BJ (cell line): ENCODE measurements at regions not wholly inside any gene's neighbourhood (a gene's known extent, or its start where the extent isn't known, plus 50 kb on each side); places are given as distances from the start of the nearest gene placed in this dataset.

Source experiments
- CTCF ChIA-PET: fragments of 350-600 bp; formaldehyde crosslinking; extraction: SDS; loops from one replicate; lab custom pipeline; 2021; ENCODE audit warnings: antibody characterized with exemption, inconsistent platforms; lab: Yijun Ruan, JAX
- POLR2A ChIA-PET: fragments of 300-600 bp; sonication (Branson Sonifier 250); formaldehyde crosslinking; extraction: SDS; loops from one replicate; lab custom pipeline; 2021; ENCODE audit warnings: antibody characterized with exemption; lab: Charles Lee
- DNase-seq: peaks from one replicate; pipeline ENCODE4 v3.0.0-alpha.2; 2011; ENCODE audit warnings: low read depth
- H3K27me3 ChIP-seq: 2 replicates; pipeline ENCODE4 v1.6.0; 2011; ENCODE audit warnings: low read length; ENCODE audit not compliant: control insufficient read depth, insufficient read depth
- H3K36me3 ChIP-seq: 2 replicates; pipeline ENCODE4 v1.5.1; 2011; ENCODE audit warnings: low read length; ENCODE audit not compliant: control insufficient read depth, insufficient read depth
- H3K4me3 ChIP-seq: 2 replicates; pipeline ENCODE4 v1.5.1; 2011; ENCODE audit warnings: low read depth, mild to moderate bottlenecking, control low read depth, low read length
- TF ChIP-seq, protein P1 (sequence below): IDR thresholded peaks from 2 replicates; pipeline ENCODE4 v1.5.1; 2011; ENCODE audit warnings: low read depth, mild to moderate bottlenecking, control low read depth, inconsistent platforms, low read length, moderate library complexity; ENCODE audit not compliant: insufficient read depth

DNA sequence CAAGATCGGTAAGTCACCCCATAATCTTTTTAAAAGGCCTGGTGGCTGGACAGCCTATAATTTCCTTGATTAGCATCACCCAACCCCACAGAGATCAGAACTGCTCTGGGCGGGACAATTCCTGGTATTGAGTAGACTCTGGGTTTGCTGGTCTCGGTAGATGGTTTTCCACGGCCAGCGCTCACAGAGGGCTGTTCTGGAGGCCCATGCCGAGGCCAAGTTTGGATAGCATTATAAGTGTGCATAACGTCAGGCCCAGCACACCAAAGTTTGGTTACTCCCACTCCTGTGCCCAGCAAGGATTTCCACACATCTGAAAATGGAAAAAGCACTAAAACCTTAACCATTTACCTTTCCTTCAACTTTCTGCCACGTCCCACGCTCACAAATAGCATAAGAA lies 104.7 kb upstream of the RREB1 start:
- ChIA-PET POLR2A (no interaction called here), CTCF (no interaction called here)
- H3K36me3 ChIP-seq, result no peaks in the 10 kb centered on the region
- no peak overlapping the region for H3K4me3 ChIP-seq
- no peaks in the 10 kb centered on the region for H3K27me3 ChIP-seq
- DNase-seq, result no peak
- TF ChIP-seq, protein P1, sequence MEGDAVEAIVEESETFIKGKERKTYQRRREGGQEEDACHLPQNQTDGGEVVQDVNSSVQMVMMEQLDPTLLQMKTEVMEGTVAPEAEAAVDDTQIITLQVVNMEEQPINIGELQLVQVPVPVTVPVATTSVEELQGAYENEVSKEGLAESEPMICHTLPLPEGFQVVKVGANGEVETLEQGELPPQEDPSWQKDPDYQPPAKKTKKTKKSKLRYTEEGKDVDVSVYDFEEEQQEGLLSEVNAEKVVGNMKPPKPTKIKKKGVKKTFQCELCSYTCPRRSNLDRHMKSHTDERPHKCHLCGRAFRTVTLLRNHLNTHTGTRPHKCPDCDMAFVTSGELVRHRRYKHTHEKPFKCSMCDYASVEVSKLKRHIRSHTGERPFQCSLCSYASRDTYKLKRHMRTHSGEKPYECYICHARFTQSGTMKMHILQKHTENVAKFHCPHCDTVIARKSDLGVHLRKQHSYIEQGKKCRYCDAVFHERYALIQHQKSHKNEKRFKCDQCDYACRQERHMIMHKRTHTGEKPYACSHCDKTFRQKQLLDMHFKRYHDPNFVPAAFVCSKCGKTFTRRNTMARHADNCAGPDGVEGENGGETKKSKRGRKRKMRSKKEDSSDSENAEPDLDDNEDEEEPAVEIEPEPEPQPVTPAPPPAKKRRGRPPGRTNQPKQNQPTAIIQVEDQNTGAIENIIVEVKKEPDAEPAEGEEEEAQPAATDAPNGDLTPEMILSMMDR, result no peak

DNA sequence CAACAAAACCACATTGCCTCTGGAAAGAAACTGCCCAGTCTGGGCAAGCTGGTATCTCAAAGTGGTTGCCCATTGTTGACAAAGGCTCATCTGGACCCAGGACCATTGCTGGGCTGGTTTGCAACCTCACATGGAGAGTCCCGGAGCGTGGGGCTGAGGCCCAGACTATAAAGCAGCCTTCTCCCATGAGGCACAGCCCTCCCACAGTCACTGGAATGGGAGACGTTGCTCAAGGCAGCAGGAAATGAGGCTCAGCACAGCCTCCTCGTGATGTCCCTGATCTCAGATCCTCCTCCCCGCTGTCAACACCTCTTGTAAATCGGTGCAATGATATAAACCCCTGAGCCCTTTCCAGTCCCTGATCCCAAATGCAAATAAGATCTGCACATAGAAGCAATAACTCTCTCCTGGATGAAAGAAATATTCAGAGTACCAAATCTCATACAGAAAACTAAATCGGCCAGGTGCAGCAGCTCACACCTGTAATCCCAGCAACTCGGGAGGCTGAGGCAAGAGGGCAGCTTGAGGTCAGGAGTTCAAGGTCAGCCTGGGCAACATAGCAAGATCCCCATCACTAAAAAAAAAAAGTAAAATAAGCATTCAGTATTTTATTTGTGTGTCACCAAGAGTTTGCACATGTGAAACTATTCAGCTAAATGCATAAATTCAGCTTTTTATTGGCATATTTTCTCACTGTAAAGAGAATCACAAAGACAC lies 103.0 kb upstream of the RREB1 start:
- ChIA-PET POLR2A (no interaction called here), CTCF (no interaction called here)
- Histone ChIP-seq H3K36me3 (no peaks in the 10 kb centered on the region), H3K27me3 (no peaks in the 10 kb centered on the region), H3K4me3 (no peak overlapping the region)
- DNase-seq, result no peak
- TF ChIP-seq, protein P1, result no peak

DNA sequence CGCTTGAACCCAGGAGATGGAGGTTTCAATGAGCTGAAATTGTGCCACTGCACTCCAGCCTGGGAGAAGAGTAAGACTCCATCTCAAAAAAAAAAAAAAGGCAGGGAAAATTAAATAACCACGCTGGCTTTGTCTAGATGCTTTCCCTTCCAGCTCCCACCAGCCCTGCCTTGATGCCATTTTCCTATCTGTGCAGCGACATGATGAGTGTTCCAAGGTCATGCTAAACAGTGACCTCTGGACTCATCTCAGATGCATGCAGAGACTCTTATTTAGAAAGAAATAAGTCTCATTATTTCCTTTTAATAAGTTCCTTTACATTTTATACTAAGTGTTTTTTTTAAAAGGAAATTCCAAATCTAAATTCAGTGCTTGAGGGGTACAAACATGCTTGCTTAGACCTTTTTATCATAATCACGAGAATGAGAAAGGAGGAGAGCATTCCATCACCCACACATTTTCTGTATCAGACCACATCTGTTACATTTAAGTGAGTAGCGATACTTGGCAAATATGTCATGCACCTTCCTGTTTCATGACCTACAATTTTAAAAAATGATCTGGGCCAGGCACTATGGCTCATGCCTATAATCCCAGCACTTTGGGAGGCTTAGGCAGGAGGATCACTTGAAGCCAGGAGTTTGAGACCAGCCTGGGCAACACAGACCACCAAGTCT lies 101.1 kb upstream of the RREB1 start:
- no peaks in the 10 kb centered on the region for H3K27me3 ChIP-seq
- H3K36me3 ChIP-seq, result no peaks in the 10 kb centered on the region
- POLR2A ChIA-PET, result no interaction called here
- no peak for DNase-seq
- CTCF ChIA-PET, result no interaction called here
- TF ChIP-seq, protein P1, result no peak
- no peak overlapping the region for H3K4me3 ChIP-seq

DNA sequence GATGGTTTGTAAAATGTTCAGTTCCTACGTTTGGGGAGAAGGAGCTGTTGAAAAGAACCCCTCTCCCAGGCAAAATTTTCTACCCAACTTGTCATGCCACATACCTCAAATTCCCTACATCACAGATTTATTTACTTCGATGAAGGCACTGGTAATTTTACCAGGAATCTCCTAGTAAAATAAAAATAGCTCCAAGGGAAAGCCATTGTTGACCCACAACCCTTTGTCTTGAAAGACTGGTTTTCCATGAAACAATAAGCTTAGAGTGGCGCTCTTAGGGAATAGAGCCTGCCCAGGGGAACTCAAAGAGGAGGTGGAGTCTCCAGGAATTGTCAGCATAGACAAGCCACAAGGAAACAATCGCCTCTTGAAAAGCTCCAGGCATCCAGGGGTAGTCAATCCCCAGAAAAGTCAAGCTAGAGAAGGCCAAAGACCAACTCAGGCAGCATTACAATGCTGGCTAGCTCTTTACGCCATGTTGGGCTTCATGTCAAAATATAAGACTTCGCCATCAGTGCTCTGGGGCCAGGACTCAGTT lies 99.2 kb upstream of the RREB1 start:
- Histone ChIP-seq H3K36me3 (no peaks in the 10 kb centered on the region), H3K4me3 (no peak overlapping the region), H3K27me3 (no peaks in the 10 kb centered on the region)
- POLR2A ChIA-PET, result no interaction called here
- CTCF ChIA-PET, result no interaction called here
- DNase-seq, result no peak
- TF ChIP-seq, protein P1, result no peak

DNA sequence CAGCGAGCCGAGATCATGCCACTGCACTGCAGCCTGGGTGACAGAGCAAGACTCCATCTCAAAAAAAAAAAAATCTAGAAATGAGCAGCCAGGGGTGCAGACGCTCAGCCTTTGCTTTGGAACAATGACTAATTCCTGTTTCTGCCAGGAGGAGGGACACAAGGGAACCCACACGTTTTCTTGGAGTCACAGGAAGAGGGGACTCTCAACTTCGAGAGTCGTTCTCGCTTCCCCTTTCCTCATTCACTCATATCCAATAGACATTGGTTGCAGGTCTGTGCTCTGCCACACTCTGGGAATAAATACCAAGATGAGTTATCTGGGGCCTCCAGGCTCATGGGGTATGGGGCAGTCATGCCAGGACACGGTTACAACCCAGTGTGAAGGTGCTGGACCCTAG lies 91.5 kb upstream of the RREB1 start:
- Histone ChIP-seq H3K27me3 (no peaks in the 10 kb centered on the region), H3K4me3 (no peak overlapping the region), H3K36me3 (no peaks in the 10 kb centered on the region)
- POLR2A ChIA-PET, result no interaction called here
- no peak for DNase-seq
- CTCF ChIA-PET, result no interaction called here
- TF ChIP-seq, protein P1, result no peak
